ENCODE measurements at regions not wholly inside any gene's neighbourhood (a gene's known extent, or its start where the extent isn't known, plus 50 kb on each side); places are given as distances from the start of the nearest gene placed in this dataset.

DNA sequence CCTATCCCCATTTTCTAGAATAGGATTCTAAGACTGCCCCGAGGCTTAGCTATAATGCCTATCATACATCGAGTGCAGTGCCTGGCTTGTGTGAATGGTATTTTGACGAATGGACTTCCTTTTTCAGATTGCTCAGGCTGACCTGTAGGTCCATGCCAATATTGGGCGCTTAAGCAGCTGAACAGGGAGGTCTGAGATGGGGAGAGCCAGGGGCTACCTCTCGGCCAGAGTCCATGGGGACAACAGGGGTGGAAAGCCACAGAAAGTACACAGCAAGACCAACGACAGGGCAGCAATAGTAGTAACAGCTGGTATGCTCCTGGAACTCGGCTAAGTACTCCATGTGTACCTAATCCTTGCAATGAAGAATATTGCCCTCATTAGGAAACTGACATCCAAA is 91.7 kb upstream of the WSCD1 start:
- TF ChIP-seq POLR2A (IDR thresholded peaks at IDR 0.05; ENCODE audit: extremely low read depth, insufficient read length) (no peak), MAX (IDR thresholded peaks at IDR 0.05; ENCODE audit: low read depth, low read length) (no peak), MYC (IDR thresholded peaks at IDR 0.05; ENCODE audit: low read depth, low read length) (no peak)
- TF ChIP-seq, protein P1, sequence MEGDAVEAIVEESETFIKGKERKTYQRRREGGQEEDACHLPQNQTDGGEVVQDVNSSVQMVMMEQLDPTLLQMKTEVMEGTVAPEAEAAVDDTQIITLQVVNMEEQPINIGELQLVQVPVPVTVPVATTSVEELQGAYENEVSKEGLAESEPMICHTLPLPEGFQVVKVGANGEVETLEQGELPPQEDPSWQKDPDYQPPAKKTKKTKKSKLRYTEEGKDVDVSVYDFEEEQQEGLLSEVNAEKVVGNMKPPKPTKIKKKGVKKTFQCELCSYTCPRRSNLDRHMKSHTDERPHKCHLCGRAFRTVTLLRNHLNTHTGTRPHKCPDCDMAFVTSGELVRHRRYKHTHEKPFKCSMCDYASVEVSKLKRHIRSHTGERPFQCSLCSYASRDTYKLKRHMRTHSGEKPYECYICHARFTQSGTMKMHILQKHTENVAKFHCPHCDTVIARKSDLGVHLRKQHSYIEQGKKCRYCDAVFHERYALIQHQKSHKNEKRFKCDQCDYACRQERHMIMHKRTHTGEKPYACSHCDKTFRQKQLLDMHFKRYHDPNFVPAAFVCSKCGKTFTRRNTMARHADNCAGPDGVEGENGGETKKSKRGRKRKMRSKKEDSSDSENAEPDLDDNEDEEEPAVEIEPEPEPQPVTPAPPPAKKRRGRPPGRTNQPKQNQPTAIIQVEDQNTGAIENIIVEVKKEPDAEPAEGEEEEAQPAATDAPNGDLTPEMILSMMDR (IDR thresholded peaks at IDR 0.05; ENCODE audit: low read depth, low read length): no peak

Data from NB4 (cell line).